Left ventricle myocardium inferior (tissue), 1 donor: ENCODE measurements at regions not wholly inside any gene's neighbourhood (a gene's known extent, or its start where the extent isn't known, plus 50 kb on each side); places are given as distances from the start of the nearest gene placed in this dataset.

ENCODE experiments used
- DNase-seq: peaks from one replicate; pipeline ENCODE4 v3.0.0-alpha.2; 2020
- H3K27ac ChIP-seq: fragments of 200-600 bp; replicated peaks from 2 replicates; pipeline ENCODE4 v1.8.0; 2021
- H3K27me3 ChIP-seq: fragments of 200-600 bp; 2 replicates; pipeline ENCODE4 v1.8.0; 2021; ENCODE audit warnings: low read depth
- H3K36me3 ChIP-seq: fragments of 200-600 bp; 2 replicates; pipeline ENCODE4 v1.8.0; 2021
- H3K4me1 ChIP-seq: fragments of 200-600 bp; 2 replicates; pipeline ENCODE4 v1.8.0; 2021
- H3K4me3 ChIP-seq: fragments of 200-600 bp; 2 replicates; pipeline ENCODE4 v1.8.0; 2021; ENCODE audit warnings: mild to moderate bottlenecking, moderate library complexity
- H3K9me3 ChIP-seq: fragments of 200-600 bp; replicated peaks from 2 replicates; pipeline ENCODE4 v1.8.0; 2021
- CTCF ChIP-seq: fragments of 200-600 bp; IDR thresholded peaks from 2 replicates; pipeline ENCODE4 v1.8.0; 2021; ENCODE audit warnings: antibody characterized with exemption, mild to moderate bottlenecking, borderline replicate concordance
- intact Hi-C: fragments of 100-400 bp; cut with micrococcal nuclease; formaldehyde crosslinking; loops from one replicate; pipeline ENCODE4 v1.11.0; 2022
- donor health status: DM: no; HTN: yes; CAD: no; lungs with severe emphysema.

GRCh38 chrX:124217304-124218251 is 114.9 kb upstream of the TEX13D start:
- no peak for DNase-seq
- Histone ChIP-seq H3K4me3 (no peak overlapping the region), H3K9me3 (no peaks in the 10 kb centered on the region), H3K27ac (peak overlapping the region; percentile 69), H3K27me3 (no peaks in the 10 kb centered on the region), H3K36me3 (no peaks in the 10 kb centered on the region), H3K4me1 (peaks cover 3% of the 10 kb centered on the region)
- TF ChIP-seq CTCF = no peak
- intact Hi-C loops = no loop called here

DNA sequence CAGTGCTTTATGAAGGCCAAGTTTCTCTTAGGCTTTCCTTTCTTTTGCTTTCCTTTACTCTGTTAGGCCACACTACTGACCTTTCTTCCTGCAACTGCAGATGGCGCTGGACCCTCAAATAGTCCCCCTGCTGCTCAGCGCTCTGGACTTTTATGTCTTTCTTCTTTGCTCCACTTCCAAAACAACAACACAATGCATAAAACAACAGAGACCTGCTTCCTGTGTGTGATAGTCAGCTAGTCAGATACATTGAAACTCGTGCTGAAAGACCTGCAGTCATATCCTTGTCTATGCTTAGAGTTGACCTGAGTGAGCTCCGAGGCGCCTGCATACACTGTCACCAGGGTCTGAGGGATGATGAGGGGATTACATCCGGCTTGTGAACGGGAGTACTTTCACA is 108.9 kb upstream of the TEX13D start:
- Histone ChIP-seq H3K4me1 (peaks cover 2% of the 10 kb centered on the region), H3K9me3 (no peaks in the 10 kb centered on the region), H3K27me3 (no peaks in the 10 kb centered on the region), H3K27ac (no peak overlapping the region), H3K4me3 (no peak overlapping the region), H3K36me3 (no peaks in the 10 kb centered on the region)
- intact Hi-C loops = no loop called here
- DNase-seq = no peak
- TF ChIP-seq CTCF = peak; percentile 27

- intact Hi-C loops = no loop called here
- H3K27me3 ChIP-seq = no peaks in the 10 kb centered on the region
- H3K36me3 ChIP-seq = no peaks in the 10 kb centered on the region
- H3K4me1 ChIP-seq = no peaks in the 10 kb centered on the region
- no peak for DNase-seq
- no peak for TF ChIP-seq CTCF
- H3K9me3 ChIP-seq = no peaks in the 10 kb centered on the region
- no peak overlapping the region for H3K4me3 ChIP-seq
- no peak overlapping the region for H3K27ac ChIP-seq
Observed at GRCh38 chrX:124224528-124224927, 107.9 kb upstream of the TEX13D start.

DNA sequence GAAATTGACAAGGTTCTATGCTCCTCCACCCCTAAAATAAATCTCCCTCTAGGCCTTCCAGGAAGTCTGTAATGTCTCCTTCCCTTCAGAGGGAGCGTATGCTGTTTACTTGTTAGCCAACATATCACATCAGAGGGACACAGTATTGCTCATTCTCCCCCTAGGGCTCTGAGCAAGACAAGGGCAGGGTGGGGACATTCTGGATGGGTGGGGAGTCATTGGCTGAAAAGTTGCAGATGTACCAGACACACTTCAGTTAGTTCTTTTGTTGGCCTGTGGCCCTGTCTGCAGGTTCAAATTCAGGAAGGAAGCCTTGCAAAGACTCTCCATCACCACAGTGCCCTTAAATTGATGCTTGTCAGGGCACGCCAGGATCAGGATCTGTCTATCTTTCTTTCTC is 106.3 kb upstream of the TEX13D start:
- no peaks in the 10 kb centered on the region for H3K4me1 ChIP-seq
- DNase-seq = no peak
- no peak for TF ChIP-seq CTCF

DNA sequence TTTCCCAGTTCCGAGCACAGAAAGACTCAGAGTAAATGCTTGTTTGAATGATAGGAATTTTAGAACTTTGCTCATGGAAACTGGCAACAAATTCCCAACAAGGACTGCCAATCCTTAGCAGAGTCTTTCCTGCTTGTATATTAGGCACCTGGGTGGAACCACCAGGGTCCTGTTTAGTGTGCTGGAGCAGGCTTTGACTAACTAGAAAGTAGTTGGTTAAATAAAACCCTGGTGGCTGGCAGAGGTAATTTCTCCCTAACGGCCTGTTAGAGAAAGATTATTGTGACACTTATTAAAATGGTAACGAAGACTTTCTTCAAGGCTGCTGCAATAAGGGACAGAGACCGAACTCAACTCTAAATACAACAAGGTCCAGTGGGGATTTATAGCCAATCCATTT is 103.6 kb upstream of the TEX13D start:
- Histone ChIP-seq H3K27me3 (no peaks in the 10 kb centered on the region), H3K9me3 (no peaks in the 10 kb centered on the region), H3K4me1 (no peaks in the 10 kb centered on the region), H3K27ac (no peak overlapping the region), H3K36me3 (no peaks in the 10 kb centered on the region), H3K4me3 (no peak overlapping the region)
- intact Hi-C loops = no loop called here
- DNase-seq = no peak
- no peak for TF ChIP-seq CTCF

More for the DNA sequence above, 106.3 kb upstream of the TEX13D start:
- intact Hi-C loops = no loop called here
- Histone ChIP-seq H3K4me3 (no peak overlapping the region), H3K27me3 (no peaks in the 10 kb centered on the region), H3K9me3 (no peaks in the 10 kb centered on the region), H3K36me3 (no peaks in the 10 kb centered on the region), H3K27ac (no peak overlapping the region)
